HG02943 (cell line): ENCODE measurements at regions not wholly inside any gene's neighbourhood (a gene's known extent, or its start where the extent isn't known, plus 50 kb on each side); places are given as distances from the start of the nearest gene placed in this dataset.
"Not testable (repeated sequence)": the region's sequence is repeated elsewhere in the genome, so short reads cannot be mapped to it uniquely, and the experiment has no call there.

Experiments used
- ATAC-seq: cut with Tn5 transposase; IDR thresholded peaks from one replicate; pipeline ENCODE4 v1.9.1; 2021; ENCODE audit warnings: mild to moderate bottlenecking, low read depth, moderate library complexity; ENCODE audit not compliant: unreplicated experiment

DNA sequence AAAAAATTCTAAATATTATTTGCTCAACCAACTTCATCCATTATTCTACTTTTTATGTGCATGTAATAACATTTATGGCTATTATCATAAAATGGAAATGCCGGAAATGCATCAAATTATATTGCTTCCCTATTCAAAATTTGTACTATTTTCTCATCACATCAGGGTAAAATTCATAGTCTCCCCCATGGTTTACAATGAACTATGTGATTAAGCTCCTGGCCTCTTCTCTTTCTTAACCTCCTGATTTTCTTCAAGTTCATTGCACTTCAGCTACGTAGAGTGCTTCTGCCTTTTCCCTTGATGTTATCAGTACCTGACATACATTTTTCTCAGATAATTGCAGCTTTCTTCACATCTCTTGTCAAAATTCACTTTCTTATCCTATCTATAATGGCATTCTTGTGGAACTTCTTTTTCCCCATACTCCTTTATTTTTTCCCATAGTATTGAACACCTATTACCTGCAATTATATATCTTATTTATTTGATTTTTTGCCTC is 699.1 kb upstream of the ADGRB3 start:
- no peak for ATAC-seq

DNA sequence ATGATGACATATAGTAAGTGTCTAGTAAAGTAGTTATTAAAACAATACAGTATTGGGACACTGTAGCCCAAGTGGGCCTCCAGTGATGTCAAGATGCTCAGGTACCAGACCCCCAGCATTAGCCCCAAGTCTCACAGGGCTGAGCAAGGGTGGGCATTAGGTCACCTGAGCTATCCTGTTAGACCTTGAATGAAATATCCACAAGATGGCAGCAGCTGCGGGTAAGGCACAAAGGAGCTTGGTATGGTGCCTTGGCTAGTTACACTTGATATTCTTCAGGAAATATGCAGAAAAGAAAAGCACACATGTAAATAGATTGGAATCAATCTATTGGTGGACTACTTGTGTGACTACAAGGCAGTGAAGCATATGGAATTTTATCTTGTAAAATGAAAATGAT is 701.8 kb upstream of the ADGRB3 start:
- no peak for ATAC-seq

DNA sequence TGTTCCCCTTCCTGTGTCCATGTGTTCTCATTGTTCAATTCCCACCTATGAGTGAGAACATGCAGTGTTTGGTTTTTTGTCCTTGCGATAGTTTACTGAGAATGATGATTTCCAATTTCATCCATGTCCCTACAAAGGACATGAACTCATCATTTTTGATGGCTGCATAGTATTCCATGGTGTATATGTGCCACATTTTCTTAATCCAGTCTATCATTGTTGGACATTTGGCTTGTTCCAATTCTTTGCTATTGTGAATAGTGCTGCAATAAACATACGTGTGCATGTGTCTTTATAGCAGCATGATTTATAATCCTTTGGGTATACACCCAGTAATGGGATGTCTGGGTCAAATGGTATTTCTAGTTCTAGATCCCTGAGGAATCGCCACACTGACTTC is 712.5 kb upstream of the ADGRB3 start:
- not testable (repeated sequence) for ATAC-seq

DNA sequence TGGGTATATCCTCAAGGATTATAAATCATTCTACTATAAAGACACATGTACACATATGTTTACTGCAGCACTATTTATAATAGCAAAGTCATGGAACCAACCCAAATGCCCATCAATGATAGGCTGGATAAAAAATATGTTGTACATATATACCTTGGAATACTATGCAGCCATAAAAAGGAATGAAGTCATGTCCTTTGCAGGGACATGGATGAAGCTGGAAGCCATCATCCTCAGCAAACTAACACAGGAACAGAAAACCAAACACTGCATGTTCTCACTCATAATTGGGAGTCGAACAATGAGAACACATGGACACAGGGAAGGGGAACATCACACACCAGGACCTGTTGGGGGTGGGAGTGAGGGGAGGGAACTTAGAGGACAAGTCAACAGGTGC is 715.0 kb upstream of the ADGRB3 start:
- not testable (repeated sequence) for ATAC-seq

DNA sequence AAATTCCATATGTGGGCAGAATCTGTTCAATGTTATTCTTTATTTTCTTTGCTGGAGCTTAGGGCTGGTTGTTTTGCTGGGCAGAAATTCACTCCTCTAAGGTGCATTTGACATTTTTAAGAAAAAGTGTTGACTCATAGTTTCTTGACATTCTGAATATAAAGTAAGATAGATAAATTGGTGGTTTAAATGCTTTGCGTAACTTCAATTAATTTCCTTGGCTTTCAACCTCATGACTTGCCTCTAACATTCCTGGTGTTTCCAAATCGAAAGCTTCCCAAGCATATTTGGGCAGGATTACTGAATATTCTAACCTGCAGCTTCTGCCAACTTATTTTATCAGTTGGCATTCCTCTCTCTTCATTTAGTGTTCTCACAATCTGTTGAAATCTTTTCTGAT is 718.7 kb upstream of the ADGRB3 start:
- ATAC-seq, result no peak

DNA sequence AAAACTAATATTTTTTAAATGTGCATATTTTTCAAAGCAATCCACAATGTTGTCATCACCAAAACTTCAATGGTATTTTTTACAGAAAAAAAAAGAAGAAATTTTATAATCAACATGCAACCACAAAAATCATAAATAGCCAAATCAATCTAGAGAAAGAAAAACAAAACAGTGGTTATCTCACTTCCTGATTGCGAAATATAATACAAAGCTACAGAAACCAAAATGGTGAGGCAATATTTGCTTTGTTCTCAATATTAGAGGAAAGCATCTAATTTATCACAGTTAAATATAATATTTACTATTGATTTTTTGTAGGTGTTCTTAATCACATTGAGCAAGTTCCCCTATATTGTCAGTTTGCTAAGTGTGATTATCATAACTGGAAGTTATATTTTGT is 720.7 kb upstream of the ADGRB3 start:
- ATAC-seq, result no peak

DNA sequence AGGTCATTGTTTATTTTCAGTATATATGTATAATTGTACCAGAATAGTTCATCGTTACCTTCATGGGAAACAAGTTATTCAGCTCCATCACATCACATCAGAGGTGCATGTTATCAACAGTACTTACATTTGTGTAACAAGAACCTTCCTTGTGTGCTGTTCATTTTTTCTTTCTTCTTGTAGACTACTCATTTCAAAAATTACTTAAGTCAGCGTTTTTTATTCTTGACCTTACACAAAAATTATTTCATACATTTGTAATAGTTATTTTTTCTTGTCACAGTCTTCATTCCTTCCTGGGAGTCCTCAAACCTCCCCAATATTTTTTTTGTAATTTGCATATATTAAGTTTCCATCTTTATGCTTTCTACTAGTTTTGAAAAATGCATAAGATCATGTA is 725.7 kb upstream of the ADGRB3 start:
- ATAC-seq, result no peak

DNA sequence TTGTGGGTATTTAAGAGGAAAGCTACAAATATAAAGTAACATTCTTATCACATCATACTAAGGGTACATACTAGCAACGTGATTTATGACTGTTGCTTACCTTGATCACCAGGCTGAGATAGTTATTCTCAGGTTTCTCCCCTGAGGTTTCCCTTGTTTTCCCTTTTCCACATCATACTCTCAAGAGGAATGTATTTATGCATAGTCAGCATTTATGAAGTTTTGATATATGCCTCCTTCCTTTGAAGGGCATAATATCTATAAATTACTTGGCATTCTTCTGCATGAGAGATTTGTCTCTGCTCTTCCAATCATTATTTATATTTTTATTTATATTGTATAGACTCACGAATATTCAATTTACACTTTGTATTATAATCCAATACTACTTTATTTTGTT is 726.7 kb upstream of the ADGRB3 start:
- ATAC-seq, result no peak

DNA sequence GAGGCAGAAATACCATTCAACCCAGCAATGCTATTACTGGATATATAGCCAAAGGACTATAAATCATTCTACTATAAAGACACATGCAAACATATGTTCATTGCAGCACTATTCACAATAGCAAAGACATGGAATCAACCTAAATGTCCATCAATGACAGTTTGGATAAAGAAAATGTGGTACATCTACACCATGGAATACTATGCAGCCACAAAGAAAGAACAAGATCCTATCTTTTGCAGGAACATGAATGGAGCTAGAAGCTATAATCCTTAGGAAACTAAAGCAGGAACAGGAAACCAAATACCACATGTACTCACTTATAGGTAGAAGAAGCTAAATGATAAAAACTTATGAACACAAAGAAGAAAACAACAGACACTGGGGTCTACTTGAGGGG is 730.3 kb upstream of the ADGRB3 start:
- ATAC-seq, result not testable (repeated sequence)

DNA sequence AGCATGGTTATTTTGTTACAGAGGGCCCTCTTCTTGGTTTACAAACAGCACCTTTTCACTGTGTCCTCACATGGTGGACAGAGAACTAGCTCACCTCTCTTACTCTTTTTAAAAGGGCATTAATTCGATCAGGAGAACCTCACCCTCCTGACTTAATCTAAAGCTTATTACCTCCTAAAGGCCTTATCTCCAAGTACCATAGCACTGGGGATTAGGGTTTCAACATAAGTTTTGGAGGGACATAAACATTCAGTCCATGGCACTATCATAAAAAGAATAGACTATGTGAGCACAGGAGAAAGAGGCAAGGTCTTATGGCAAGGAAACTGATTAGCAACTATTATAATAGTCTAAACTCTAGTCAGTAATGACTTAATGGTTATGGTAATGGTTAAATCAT is 736.2 kb upstream of the ADGRB3 start:
- ATAC-seq, result no peak

DNA sequence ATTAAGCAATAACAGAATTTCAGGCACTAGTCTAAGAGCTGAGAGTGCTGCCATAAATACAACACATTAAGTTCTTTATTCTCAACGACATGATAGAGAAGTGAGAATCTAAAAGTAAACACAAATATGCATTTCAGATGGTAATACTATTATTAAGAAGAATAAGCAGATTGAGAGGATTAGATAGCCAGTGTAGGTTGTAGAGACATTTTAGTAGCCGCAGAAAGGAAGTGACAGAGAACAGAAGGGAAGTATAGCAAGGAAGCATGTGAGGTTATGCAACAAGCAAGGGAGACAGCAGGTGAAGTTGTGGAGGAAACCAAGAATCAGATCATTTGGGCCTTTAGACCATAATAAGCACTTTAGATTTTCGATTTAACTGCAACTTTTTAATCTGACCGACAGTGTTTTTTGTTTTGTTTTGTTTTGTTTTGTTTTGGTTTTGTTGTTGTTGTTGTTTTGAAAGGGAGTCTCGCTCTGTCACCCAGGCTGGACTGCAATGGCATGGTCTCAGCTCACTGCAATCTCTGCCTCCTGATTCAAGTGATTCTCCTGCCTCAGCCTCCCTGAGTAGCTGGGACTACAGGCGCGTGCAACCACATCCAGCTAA is 737.0 kb upstream of the ADGRB3 start:
- ATAC-seq, result no peak

DNA sequence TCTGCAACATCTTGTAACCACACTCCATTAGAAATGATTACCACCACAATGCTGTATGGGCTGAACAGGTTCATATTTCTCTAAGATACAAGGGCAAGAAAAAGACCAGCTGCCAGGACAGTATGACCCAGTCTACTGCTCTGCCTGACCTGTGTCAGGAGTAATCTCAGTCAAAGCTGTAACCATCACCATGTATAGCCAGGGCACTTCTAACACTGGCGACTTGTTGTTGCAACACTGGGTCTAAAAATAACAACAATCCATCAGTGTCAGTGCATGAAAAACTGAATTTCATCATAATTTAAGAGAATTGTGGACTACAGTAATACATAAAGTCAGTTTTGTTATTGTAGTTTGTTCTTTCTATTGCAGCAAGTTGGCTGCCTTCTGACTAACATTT is 738.6 kb upstream of the ADGRB3 start:
- no peak for ATAC-seq

DNA sequence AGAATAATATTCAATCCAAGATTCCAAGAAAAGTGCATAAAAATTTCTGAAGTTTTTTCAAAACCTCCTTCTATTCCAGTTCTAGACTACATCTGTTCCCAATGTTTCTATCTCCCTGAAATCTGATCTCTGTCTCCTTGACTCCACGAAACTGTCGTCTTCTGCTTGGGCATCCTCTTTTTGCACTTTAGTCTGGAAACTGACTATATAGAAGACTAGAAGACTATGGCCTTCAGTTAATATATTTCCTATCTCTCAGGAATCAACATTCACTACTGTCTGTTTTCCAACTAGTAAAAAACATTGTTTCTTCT is 745.4 kb upstream of the ADGRB3 start:
- ATAC-seq, result no peak

DNA sequence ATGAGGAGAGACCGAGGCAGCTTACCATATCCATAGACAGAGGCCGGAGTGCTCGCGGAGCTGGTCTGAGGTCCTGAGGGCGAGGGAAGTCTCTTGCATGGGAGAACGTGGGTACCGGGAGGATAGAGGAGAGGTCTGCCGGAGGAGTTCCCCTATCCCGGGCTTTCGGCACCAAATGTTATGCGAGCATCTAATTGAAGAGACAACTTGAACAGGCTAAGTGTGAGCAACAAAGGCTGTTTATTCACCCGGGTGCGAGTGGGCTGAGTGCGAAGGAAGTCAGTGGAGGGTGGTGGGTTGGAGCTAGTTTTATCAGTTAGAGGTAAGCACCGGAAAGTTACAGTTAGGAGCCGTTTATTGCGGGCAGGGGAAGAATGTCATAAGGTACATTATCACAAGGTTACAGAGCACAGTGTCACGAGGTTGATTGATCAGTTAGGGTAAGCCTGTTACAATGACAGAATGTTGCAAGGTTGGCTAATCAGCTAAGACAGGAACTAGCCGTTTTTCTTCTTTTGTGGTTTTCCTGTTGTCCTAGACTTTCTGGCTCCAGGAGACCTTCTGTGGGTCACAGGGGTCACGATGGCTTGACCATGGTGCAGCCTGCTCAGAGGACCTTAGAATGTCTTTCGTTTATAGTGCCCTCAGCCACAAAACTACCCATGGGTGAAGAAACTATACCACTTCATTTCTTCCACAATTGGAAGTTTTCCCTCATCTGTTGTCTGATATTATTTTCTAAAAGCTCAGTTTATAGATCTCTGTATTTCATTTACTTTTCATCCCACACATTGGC is 746.0 kb upstream of the ADGRB3 start:
- ATAC-seq, result no peak

DNA sequence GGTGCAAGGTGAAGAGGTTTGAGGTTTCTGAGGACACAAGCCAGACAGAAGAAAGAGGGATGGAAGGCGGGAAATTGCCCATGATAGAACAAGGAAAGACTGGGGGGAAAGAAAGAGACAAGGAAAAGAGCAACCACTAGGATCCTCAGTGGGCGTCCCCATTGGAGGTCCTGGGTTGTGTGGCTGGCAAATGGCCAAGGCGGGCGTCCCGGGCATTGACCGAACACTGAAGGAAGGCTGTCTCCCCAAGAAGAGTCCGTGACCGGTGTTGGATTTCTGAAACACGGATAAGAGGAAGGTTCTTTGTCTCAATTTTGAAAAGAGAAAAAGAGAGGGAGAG is 746.6 kb upstream of the ADGRB3 start:
- ATAC-seq, result no peak

DNA sequence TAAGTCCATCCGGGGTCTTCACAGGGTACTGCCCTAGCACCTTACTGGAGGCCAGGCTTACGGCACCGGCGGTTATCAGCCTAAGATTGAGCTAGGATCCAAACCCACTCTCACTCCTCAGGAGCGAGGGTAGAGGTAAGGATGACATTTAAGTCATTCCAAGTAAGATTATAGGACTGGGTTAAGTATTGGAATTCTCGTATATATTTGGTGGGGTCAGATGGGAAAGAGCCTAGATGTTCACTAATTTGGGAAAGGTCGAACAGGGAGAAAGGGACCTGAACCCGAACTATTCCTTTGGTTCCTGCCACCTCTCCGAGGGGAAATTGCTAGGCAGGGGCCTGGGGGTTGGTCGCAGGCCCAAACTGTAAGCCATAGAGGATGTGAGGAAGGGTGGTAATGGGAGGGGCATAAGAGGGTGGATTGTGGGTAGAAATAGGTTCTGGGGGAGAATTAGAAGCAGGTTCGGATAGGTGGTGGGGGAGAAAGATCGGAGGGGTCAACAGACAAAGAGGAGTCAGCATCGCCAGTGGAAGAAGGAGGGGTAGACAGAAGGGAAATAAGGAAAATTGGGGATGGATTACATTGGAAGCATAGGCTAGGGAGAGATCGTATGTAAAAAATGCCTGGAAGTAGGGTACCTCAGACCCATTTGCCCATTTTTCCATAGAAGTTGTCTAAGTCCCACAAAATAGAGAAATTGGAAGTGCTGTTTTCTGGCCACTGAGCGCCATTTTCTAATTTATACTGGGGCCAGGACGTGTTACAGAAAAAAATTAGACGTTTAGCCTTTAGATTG is 747.1 kb upstream of the ADGRB3 start:
- no peak for ATAC-seq

DNA sequence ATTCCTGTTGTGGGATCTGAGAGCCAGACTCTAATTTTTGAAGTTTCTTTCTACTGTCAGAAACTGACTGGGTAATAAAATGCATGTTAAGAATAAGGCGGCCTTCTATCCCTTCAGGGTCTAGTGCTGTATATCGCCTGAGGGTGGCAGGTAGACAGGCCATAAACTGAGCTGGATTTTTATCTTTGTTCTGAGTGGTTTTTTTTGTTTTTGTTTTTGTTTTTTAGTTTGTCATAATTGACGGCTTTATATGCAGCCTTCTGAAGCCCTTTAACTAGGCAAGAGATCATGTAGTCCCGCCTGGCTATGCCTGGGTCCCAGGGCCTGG is 747.7 kb upstream of the ADGRB3 start:
- no peak for ATAC-seq

DNA sequence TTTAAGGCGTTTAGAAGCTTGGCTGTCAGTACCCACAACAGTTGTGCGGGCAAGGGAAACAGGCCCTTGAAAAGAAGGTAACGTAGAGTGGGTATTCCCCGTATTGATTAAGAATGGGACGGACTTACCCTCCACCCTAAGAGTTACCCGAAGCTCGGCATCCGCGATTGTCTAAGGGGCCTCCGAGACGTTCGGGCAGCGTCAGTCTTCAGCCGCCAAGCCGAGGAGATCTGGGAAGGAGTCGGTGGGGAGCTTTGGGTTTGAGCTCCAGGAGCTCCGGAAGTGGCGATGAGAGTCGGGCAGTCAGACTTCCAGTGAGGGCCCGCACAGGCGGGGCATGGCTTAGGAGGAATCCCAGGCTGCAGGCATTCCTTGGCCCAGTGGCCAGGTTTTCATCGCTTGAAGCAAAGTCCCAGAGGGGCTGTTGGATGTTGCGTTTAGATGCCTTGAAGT is 748.2 kb upstream of the ADGRB3 start:
- no peak for ATAC-seq

DNA sequence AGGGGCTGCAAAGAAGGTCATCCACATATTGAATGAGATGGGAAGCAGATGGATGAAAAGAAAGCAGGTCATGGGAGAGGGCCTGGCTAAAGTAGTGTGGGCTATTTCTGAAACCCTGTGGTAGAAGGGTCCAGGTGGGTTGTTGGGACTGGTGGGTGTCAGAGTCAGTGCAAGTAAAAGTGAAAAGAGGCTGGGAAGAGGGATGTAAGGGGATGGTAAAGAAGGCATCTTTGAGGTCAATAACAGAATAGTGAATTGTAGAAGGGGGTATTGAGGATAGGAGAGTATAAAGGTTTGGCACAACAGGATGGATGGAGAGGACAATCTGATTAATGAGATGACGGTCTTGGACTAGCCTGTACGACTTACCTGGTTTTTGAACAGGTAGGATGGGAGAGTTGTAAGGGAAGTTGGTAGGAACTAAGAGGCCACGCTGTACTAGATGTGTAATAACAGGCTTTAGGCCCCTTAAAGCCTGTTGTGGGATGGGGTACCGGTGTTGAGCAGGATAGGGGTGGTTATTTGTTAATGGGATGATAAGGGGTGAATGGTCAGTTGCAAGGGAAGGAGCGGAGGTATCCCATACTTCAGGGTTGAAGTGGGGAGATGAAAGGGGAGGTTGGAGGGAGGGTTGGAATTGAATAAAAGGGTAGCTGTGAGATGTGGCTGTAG is 748.9 kb upstream of the ADGRB3 start:
- no peak for ATAC-seq

DNA sequence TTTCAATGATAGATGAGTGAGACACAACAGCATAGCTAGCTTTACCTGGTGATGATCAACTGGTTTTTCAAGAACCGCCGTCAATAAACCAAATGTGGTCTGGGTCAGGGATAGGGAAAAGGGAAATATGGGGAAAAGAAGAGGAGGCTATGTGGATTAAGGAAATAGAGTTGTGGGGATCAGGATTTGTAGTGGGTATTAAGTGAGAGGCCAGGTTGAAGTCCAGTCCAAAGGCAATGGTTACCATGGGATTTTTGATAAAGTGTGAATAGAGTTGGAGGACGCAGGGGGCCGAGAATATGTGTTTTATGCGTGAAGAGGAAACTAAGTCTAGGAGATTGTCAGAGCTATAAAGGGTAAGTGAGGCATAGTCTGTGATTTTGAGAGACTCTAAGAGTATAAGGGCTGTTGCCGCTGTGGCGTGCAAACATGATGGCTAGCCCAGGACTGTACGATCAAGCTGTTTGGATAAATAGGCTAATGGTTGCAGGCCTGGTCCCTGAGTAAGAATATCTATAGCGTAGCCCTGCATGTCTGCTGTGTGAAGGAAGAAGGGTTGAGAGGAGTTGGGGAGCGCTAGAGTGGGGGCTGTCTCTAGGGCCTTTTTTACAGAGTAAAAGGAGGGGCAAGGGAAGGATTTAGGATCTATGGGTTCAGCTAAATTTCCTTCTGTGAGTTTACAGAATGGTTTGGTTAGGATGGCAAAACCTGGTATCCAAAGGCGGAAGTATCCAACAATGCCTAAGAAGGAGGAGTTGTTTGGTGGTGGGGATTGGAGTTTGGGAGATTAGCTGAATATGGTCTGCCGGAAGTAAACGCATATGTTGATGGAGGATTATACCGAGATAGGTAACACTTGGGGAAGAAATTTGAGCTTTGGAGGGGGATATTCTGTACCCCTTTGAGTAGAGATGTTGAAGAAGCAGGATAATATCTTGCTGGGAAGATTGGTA is 749.7 kb upstream of the ADGRB3 start:
- no peak for ATAC-seq
